Neural cell (in vitro differentiated cells): ENCODE measurements at regions not wholly inside any gene's neighbourhood (a gene's known extent, or its start where the extent isn't known, plus 50 kb on each side); places are given as distances from the start of the nearest gene placed in this dataset.

Source experiments
- H2AFZ ChIP-seq: fragments of 200-600, 300-800 bp; sonication (generic), shearing (Covaris generic); 2 replicates; pipeline ENCODE4 v1.6.0; 2014; ENCODE audit warnings: low read depth, mild to moderate bottlenecking, antibody characterized with exemption, low read length, moderate library complexity
- H3F3A ChIP-seq: fragments of 200-600 bp; shearing (Covaris generic); 2 replicates; pipeline ENCODE4 v1.6.1; 2016; ENCODE audit warnings: mild to moderate bottlenecking, moderate library complexity, mixed read lengths, antibody characterized with exemption, low read length; ENCODE audit not compliant: insufficient read depth, poor library complexity, severe bottlenecking
- H3K27ac ChIP-seq: fragments of 200-600, 300-800 bp; sonication (generic), shearing (Covaris generic); 2 replicates; pipeline ENCODE4 v1.5.1; 2014; ENCODE audit warnings: mild to moderate bottlenecking, low read length, moderate library complexity
- H3K27me3 ChIP-seq: fragments of 300-800, 200-600 bp; sonication (generic), shearing (Covaris generic); 2 replicates; pipeline ENCODE4 v1.6.0; 2014; ENCODE audit warnings: mild to moderate bottlenecking, low read depth, low read length, moderate library complexity; ENCODE audit not compliant: insufficient read depth
- H3K36me3 ChIP-seq: fragments of 300-800, 200-600 bp; sonication (generic), shearing (Covaris generic); 2 replicates; pipeline ENCODE4 v1.5.1; 2014; ENCODE audit warnings: mild to moderate bottlenecking, antibody characterized with exemption, low read length, moderate library complexity; ENCODE audit not compliant: insufficient read depth
- H3K4me2 ChIP-seq: fragments of 300-800, 200-600 bp; sonication (generic), shearing (Covaris generic); 2 replicates; pipeline ENCODE4 v1.6.0; 2014; ENCODE audit warnings: mild to moderate bottlenecking, low read length
- H3K4me3 ChIP-seq: fragments of 300-800, 200-600 bp; sonication (generic), shearing (Covaris generic); 2 replicates; pipeline ENCODE4 v1.5.1; 2014; ENCODE audit warnings: mild to moderate bottlenecking, low read length, moderate library complexity
- H3K79me2 ChIP-seq: fragments of 200-600 bp; shearing (Covaris generic); replicated peaks from 2 replicates; pipeline ENCODE4 v1.6.0; 2014; ENCODE audit warnings: mild to moderate bottlenecking, low read length, moderate library complexity; ENCODE audit not compliant: insufficient read depth
- H3K9ac ChIP-seq: fragments of 300-800, 200-600 bp; sonication (generic), shearing (Covaris generic); 2 replicates; pipeline ENCODE4 v1.6.1; 2016; ENCODE audit warnings: mild to moderate bottlenecking, low read length, mixed read lengths
- H3K9me2 ChIP-seq: fragments of 200-600 bp; shearing (Covaris generic); 2 replicates; pipeline ENCODE4 v1.6.1; 2016; ENCODE audit warnings: mild to moderate bottlenecking, low read length, mixed read lengths; ENCODE audit not compliant: insufficient read depth
- H3K9me3 ChIP-seq: fragments of 200-600, 300-800 bp; sonication (generic), shearing (Covaris generic); 2 replicates; pipeline ENCODE4 v1.6.1; 2016; ENCODE audit warnings: mild to moderate bottlenecking, mixed run types, low read length, moderate library complexity, mixed read lengths
- H4K20me1 ChIP-seq: fragments of 200-600 bp; shearing (Covaris generic); 2 replicates; pipeline ENCODE4 v1.6.1; 2016; ENCODE audit warnings: mild to moderate bottlenecking, mixed run types; ENCODE audit not compliant: insufficient read depth
- EP300 ChIP-seq: fragments of 450-650 bp; conservative IDR thresholded peaks from 2 replicates; pipeline ENCODE4 v1.6.1; 2014; ENCODE audit warnings: antibody characterized with exemption, mild to moderate bottlenecking, moderate library complexity; ENCODE audit not compliant: poor library complexity, severe bottlenecking
- EZH2 ChIP-seq: fragments of 200-600, 300-800 bp; shearing (Covaris generic), sonication (generic); IDR thresholded peaks from 2 replicates; pipeline ENCODE4 v1.6.1; 2014; ENCODE audit warnings: antibody characterized with exemption, low read length, borderline replicate concordance, mild to moderate bottlenecking; ENCODE audit not compliant: insufficient read depth, poor library complexity, severe bottlenecking
- MXI1 ChIP-seq: fragments of 450-650 bp; conservative IDR thresholded peaks from 2 replicates; pipeline ENCODE4 v1.6.1; 2014; ENCODE audit warnings: antibody characterized with exemption, mild to moderate bottlenecking; ENCODE audit not compliant: poor library complexity, severe bottlenecking
- POLR2AphosphoS5 ChIP-seq: IDR thresholded peaks from 2 replicates; pipeline ENCODE4 v1.6.1; 2012
- RAD21 ChIP-seq: fragments of 450-650 bp; conservative IDR thresholded peaks from 2 replicates; pipeline ENCODE4 v1.6.1; 2014; ENCODE audit warnings: antibody characterized with exemption, mild to moderate bottlenecking, moderate library complexity
- SMC3 ChIP-seq: fragments of 450-650 bp; conservative IDR thresholded peaks from 2 replicates; pipeline ENCODE4 v1.6.1; 2014; ENCODE audit warnings: antibody characterized with exemption, mild to moderate bottlenecking, moderate library complexity; ENCODE audit not compliant: poor library complexity
- TAF1 ChIP-seq: IDR thresholded peaks from 2 replicates; pipeline ENCODE4 v1.6.1; 2012; ENCODE audit warnings: low read depth
- TF ChIP-seq, protein P1 (sequence below): IDR thresholded peaks from 2 replicates; pipeline ENCODE4 v1.6.1; 2012; ENCODE audit warnings: borderline replicate concordance
- TF ChIP-seq, protein P2 (sequence below): fragments of 450-650 bp; IDR thresholded peaks from 2 replicates; pipeline ENCODE4 v1.5.1; 2014; ENCODE audit warnings: antibody characterized with exemption, mild to moderate bottlenecking, moderate library complexity; ENCODE audit not compliant: poor library complexity, severe bottlenecking

DNA sequence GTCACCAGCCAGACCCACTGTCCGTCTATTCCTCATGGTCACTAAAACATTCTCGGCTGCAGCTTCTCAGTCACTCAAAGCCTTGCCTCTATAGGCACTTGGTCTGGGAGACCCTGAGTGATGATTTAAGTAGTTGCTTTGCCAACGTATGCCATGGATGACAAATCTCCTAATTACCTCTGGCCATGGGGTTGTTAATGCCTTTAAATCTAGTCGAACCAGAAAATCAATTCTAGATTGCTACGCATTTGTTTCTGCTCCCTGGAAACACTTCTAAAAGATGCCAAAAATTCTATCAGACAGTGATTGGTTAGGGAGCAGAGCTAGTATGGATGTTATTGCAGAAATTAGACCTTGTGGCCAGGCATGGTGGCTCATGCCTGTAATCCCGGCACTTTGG is 57.0 kb upstream of the RTL6 start:
- Histone ChIP-seq H3K27me3 (no peaks in the 10 kb centered on the region), H2AFZ (no peak overlapping the region), H3K27ac (no peak overlapping the region), H3K36me3 (no peaks in the 10 kb centered on the region), H3K79me2 (no peaks in the 10 kb centered on the region), H3F3A (no peaks in the 10 kb centered on the region), H3K9ac (no peak overlapping the region), H3K4me3 (no peak overlapping the region), H3K9me2 (no peaks in the 10 kb centered on the region), H4K20me1 (no peaks in the 10 kb centered on the region), H3K9me3 (no peaks in the 10 kb centered on the region), H3K4me2 (no peak overlapping the region)
- TF ChIP-seq EZH2 (no peak), TAF1 (no peak), RAD21 (no peak), MXI1 (no peak), POLR2AphosphoS5 (no peak), EP300 (no peak), SMC3 (no peak)
- TF ChIP-seq, protein P1, sequence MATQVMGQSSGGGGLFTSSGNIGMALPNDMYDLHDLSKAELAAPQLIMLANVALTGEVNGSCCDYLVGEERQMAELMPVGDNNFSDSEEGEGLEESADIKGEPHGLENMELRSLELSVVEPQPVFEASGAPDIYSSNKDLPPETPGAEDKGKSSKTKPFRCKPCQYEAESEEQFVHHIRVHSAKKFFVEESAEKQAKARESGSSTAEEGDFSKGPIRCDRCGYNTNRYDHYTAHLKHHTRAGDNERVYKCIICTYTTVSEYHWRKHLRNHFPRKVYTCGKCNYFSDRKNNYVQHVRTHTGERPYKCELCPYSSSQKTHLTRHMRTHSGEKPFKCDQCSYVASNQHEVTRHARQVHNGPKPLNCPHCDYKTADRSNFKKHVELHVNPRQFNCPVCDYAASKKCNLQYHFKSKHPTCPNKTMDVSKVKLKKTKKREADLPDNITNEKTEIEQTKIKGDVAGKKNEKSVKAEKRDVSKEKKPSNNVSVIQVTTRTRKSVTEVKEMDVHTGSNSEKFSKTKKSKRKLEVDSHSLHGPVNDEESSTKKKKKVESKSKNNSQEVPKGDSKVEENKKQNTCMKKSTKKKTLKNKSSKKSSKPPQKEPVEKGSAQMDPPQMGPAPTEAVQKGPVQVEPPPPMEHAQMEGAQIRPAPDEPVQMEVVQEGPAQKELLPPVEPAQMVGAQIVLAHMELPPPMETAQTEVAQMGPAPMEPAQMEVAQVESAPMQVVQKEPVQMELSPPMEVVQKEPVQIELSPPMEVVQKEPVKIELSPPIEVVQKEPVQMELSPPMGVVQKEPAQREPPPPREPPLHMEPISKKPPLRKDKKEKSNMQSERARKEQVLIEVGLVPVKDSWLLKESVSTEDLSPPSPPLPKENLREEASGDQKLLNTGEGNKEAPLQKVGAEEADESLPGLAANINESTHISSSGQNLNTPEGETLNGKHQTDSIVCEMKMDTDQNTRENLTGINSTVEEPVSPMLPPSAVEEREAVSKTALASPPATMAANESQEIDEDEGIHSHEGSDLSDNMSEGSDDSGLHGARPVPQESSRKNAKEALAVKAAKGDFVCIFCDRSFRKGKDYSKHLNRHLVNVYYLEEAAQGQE = no peak
- TF ChIP-seq, protein P2, sequence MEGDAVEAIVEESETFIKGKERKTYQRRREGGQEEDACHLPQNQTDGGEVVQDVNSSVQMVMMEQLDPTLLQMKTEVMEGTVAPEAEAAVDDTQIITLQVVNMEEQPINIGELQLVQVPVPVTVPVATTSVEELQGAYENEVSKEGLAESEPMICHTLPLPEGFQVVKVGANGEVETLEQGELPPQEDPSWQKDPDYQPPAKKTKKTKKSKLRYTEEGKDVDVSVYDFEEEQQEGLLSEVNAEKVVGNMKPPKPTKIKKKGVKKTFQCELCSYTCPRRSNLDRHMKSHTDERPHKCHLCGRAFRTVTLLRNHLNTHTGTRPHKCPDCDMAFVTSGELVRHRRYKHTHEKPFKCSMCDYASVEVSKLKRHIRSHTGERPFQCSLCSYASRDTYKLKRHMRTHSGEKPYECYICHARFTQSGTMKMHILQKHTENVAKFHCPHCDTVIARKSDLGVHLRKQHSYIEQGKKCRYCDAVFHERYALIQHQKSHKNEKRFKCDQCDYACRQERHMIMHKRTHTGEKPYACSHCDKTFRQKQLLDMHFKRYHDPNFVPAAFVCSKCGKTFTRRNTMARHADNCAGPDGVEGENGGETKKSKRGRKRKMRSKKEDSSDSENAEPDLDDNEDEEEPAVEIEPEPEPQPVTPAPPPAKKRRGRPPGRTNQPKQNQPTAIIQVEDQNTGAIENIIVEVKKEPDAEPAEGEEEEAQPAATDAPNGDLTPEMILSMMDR = no peak

DNA sequence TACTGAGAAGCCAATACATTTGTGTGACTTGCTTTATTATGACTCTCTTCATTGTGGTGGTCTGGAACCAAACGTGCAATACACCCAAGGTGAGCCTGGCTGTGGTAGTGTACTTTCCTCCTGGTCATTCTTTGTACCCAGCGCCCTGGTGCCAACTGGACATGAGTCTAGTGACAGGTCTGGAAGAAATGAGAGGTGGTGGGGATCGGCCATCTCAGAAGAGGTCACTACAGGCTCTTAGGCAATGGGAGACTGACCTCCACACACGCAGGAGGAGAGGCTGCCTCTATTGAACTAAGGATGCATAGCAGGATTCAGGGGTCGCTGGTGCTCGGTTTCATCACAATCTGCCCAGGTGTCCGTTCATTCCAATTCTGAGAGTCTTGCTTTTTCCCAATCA is 56.4 kb upstream of the RTL6 start:
- Histone ChIP-seq H3K79me2 (no peaks in the 10 kb centered on the region), H3K4me2 (no peak overlapping the region), H4K20me1 (no peaks in the 10 kb centered on the region), H2AFZ (no peak overlapping the region), H3K9ac (no peak overlapping the region), H3K9me2 (no peaks in the 10 kb centered on the region), H3F3A (no peaks in the 10 kb centered on the region), H3K36me3 (no peaks in the 10 kb centered on the region), H3K4me3 (no peak overlapping the region), H3K27me3 (no peaks in the 10 kb centered on the region), H3K9me3 (no peaks in the 10 kb centered on the region), H3K27ac (no peak overlapping the region)
- TF ChIP-seq EZH2 = no peak
- TF ChIP-seq TAF1 = no peak
- TF ChIP-seq RAD21 = no peak
- TF ChIP-seq, protein P1 = no peak
